H1 (cell line): ENCODE measurements at regions not wholly inside any gene's neighbourhood (a gene's known extent, or its start where the extent isn't known, plus 50 kb on each side); places are given as distances from the start of the nearest gene placed in this dataset.

Experiments
- CTCF ChIA-PET: fragments of 300-600 bp; sonication (Branson Sonifier 250); formaldehyde crosslinking; loops from one replicate; lab custom pipeline; 2021; ENCODE audit not compliant: partially characterized antibody; lab: Charles Lee
- POLR2A ChIA-PET: fragments of 300-600 bp; sonication (Branson Sonifier 250); formaldehyde crosslinking; loops from one replicate; lab custom pipeline; 2021; ENCODE audit warnings: inconsistent platforms; ENCODE audit not compliant: partially characterized antibody; lab: Charles Lee
- DNase-seq, 2 experiments: peaks; one replicate each; pipeline versions ENCODE4 v3.0.0 to v3.0.0-alpha.2; 2010 to 2022; ENCODE audit warnings: low spot score in 2 of 2, low read depth in 1 of 2, mixed read lengths in 1 of 2
- FAIRE-seq: peaks from 2 replicates; lab custom pipeline; 2011; peaks lifted over from hg19 to GRCh38; lab: Jason Lieb, UNC
- H2AFZ ChIP-seq: 2 replicates; pipeline ENCODE4 v1.8.1; 2012; ENCODE audit warnings: low read length, inconsistent platforms
- H2AK5ac ChIP-seq: 2 replicates; pipeline ENCODE4 v1.6.1; 2013; ENCODE audit warnings: low read depth, low read length
- H2BK120ac ChIP-seq: replicated peaks from 2 replicates; pipeline ENCODE3; 2013; ENCODE audit warnings: low read depth, low read length, inconsistent platforms
- H2BK12ac ChIP-seq: 2 replicates; pipeline ENCODE4 v1.6.1; 2013; ENCODE audit warnings: low read depth, low read length
- H2BK15ac ChIP-seq: 2 replicates; pipeline ENCODE4 v1.6.1; 2013; ENCODE audit warnings: low read length
- H2BK20ac ChIP-seq: 2 replicates; pipeline ENCODE4 v1.6.1; 2013; ENCODE audit warnings: low read length
- H2BK5ac ChIP-seq: 2 replicates; pipeline ENCODE4 v1.6.1; 2013; ENCODE audit warnings: low read depth, low read length
- H3K14ac ChIP-seq: 2 replicates; pipeline ENCODE4 v1.6.1; 2013; ENCODE audit warnings: inconsistent platforms; ENCODE audit not compliant: insufficient read length
- H3K18ac ChIP-seq: 2 replicates; pipeline ENCODE4 v1.6.1; 2013; ENCODE audit warnings: low read length; ENCODE audit errors: extremely low read depth
- H3K23ac ChIP-seq: 2 replicates; pipeline ENCODE4 v1.6.1; 2013; ENCODE audit warnings: inconsistent platforms; ENCODE audit not compliant: insufficient read length
- H3K23me2 ChIP-seq: 2 replicates; pipeline ENCODE4 v1.6.1; 2013; ENCODE audit warnings: low read depth, low read length
- H3K27ac ChIP-seq: 2 replicates; pipeline ENCODE4 v1.6.1; 2011; ENCODE audit warnings: low read depth, low read length, inconsistent platforms
- H3K27me3 ChIP-seq, 4 experiments: replicated peaks in 1 of 4; 1 replicate in 1 of 4; 2 replicates in 3 of 4; pipeline versions ENCODE4 v1.6.1 to v1.8.1; 2011 to 2013; ENCODE audit warnings: low read length in 3 of 4, mild to moderate bottlenecking in 3 of 4, inconsistent platforms in 2 of 4, mixed read lengths in 2 of 4, moderate library complexity in 1 of 4; ENCODE audit not compliant: control insufficient read depth in 3 of 4, insufficient read depth in 3 of 4; ENCODE audit errors: extremely low read depth in 1 of 4
- H3K36me3 ChIP-seq, 4 experiments: 2 replicates each; pipeline versions ENCODE4 v1.6.1 to v1.8.1; 2011 to 2013; ENCODE audit warnings: mild to moderate bottlenecking in 4 of 4, low read length in 3 of 4, moderate library complexity in 2 of 4, control low read depth in 1 of 4, inconsistent platforms in 1 of 4; ENCODE audit not compliant: insufficient read depth in 4 of 4, control insufficient read depth in 2 of 4
- H3K4ac ChIP-seq: replicated peaks from 2 replicates; pipeline ENCODE3; 2013; ENCODE audit warnings: low read length, low read depth, mixed read lengths, inconsistent platforms; ENCODE audit not compliant: insufficient read length
- H3K4me1 ChIP-seq, 4 experiments: replicated peaks in 1 of 4; 1 replicate in 1 of 4; 2 replicates in 3 of 4; pipeline versions ENCODE4 v1.6.1 to v1.8.1; 2011 to 2013; ENCODE audit warnings: low read length in 3 of 4, inconsistent platforms in 2 of 4, mixed read lengths in 1 of 4; ENCODE audit not compliant: insufficient read depth in 4 of 4, control insufficient read depth in 3 of 4
- H3K4me2 ChIP-seq, 2 experiments: 2 replicates each; pipeline versions ENCODE4 v1.6.1 to v1.8.1; 2011 to 2013; ENCODE audit warnings: low read depth in 2 of 2, low read length in 2 of 2, control low read depth in 1 of 2, inconsistent platforms in 1 of 2, mild to moderate bottlenecking in 1 of 2; ENCODE audit not compliant: insufficient read depth in 1 of 2
- H3K4me3 ChIP-seq, 4 experiments: fragments of 200-600, 300-600 bp in 1 of 4; sonication (generic), shearing (Covaris generic), sonication (Bioruptor Twin) in 1 of 4; 2 replicates each; pipeline versions ENCODE4 v1.5.1 to v1.8.1; 2011 to 2016; ENCODE audit warnings: low read length in 4 of 4, low read depth in 3 of 4, control low read depth in 2 of 4, inconsistent platforms in 2 of 4, mild to moderate bottlenecking in 2 of 4, mixed read lengths in 1 of 4, moderate library complexity in 1 of 4; ENCODE audit not compliant: insufficient read depth in 2 of 4; ENCODE audit errors: extremely low read depth in 1 of 4
- H3K56ac ChIP-seq: replicated peaks from 2 replicates; pipeline ENCODE3; 2013; ENCODE audit warnings: low read depth, mild to moderate bottlenecking, mixed read lengths, low read length, inconsistent platforms; ENCODE audit not compliant: insufficient read length
- H3K79me1 ChIP-seq: 2 replicates; pipeline ENCODE4 v1.6.1; 2013; ENCODE audit warnings: low read depth, low read length, control low read depth
- H3K79me2 ChIP-seq, 2 experiments: 2 replicates each; pipeline versions ENCODE4 v1.6.1 to v1.8.1; 2012 to 2013; ENCODE audit warnings: low read length in 2 of 2, mild to moderate bottlenecking in 2 of 2, inconsistent platforms in 1 of 2; ENCODE audit not compliant: insufficient read depth in 2 of 2, control insufficient read depth in 1 of 2
- H3K9ac ChIP-seq, 4 experiments: replicated peaks in 1 of 4; 1 replicate in 1 of 4; 2 replicates in 3 of 4; pipeline versions ENCODE4 v1.6.1 to v1.8.1; 2011 to 2013; ENCODE audit warnings: low read depth in 3 of 4, low read length in 3 of 4, control low read depth in 2 of 4, mild to moderate bottlenecking in 2 of 4, moderate library complexity in 2 of 4, inconsistent platforms in 1 of 4; ENCODE audit errors: extremely low read depth in 1 of 4
- H3K9me3 ChIP-seq, 2 experiments: 2 replicates each; pipeline versions ENCODE4 v1.6.1 to v1.8.1; 2012 to 2013; ENCODE audit warnings: mild to moderate bottlenecking in 2 of 2, moderate library complexity in 2 of 2, control low read depth in 1 of 2, inconsistent platforms in 1 of 2, low read depth in 1 of 2, low read length in 1 of 2, mixed read lengths in 1 of 2; ENCODE audit not compliant: insufficient read depth in 2 of 2
- H4K20me1 ChIP-seq, 2 experiments: replicated peaks in 1 of 2; 2 replicates each; pipeline versions ENCODE3 to v1.8.1; 2011 to 2013; ENCODE audit warnings: inconsistent platforms in 2 of 2, low read length in 2 of 2, mild to moderate bottlenecking in 1 of 2; ENCODE audit not compliant: insufficient read depth in 2 of 2, control insufficient read depth in 1 of 2
- H4K5ac ChIP-seq: 2 replicates; pipeline ENCODE4 v1.6.1; 2013; ENCODE audit warnings: low read length, low read depth, mixed read lengths, inconsistent platforms; ENCODE audit not compliant: insufficient read length
- H4K8ac ChIP-seq: 2 replicates; pipeline ENCODE4 v1.8.0; 2013; ENCODE audit warnings: mild to moderate bottlenecking, moderate library complexity, low read length, inconsistent platforms; ENCODE audit not compliant: insufficient read depth; ENCODE audit errors: extremely low read depth
- H4K91ac ChIP-seq: replicated peaks from 2 replicates; pipeline ENCODE3; 2013; ENCODE audit warnings: low read length, mixed read lengths, inconsistent platforms; ENCODE audit not compliant: insufficient read length
- BACH1 ChIP-seq: IDR thresholded peaks from 2 replicates; pipeline ENCODE4 v1.6.1; 2012; ENCODE audit warnings: low read length, improper control_type of control experiment
- BRCA1 ChIP-seq: IDR thresholded peaks from 2 replicates; pipeline ENCODE4 v1.6.1; 2012; ENCODE audit warnings: low read depth, low read length, improper control_type of control experiment
- CEBPB ChIP-seq: IDR thresholded peaks from 2 replicates; pipeline ENCODE4 v1.6.1; 2012; ENCODE audit warnings: low read depth, low read length
- E2F6 ChIP-seq: IDR thresholded peaks from 2 replicates; pipeline ENCODE4 v1.6.1; 2012; ENCODE audit warnings: inconsistent platforms
- KDM4A ChIP-seq: IDR thresholded peaks from one replicate; pipeline ENCODE4 v1.7.1; 2012; ENCODE audit warnings: low read depth, mild to moderate bottlenecking, moderate library complexity, low read length, inconsistent platforms; ENCODE audit not compliant: severe bottlenecking
- NANOG ChIP-seq: IDR thresholded peaks from 2 replicates; pipeline ENCODE4 v1.6.1; 2011; ENCODE audit warnings: low read length, low read depth, mild to moderate bottlenecking, inconsistent platforms; ENCODE audit not compliant: insufficient read depth, poor library complexity, severe bottlenecking
- NRF1 ChIP-seq: IDR thresholded peaks from 2 replicates; pipeline ENCODE4 v1.6.1; 2011; ENCODE audit warnings: mild to moderate bottlenecking, low read depth, low read length, improper control_type of control experiment
- POU5F1 ChIP-seq: IDR thresholded peaks from 2 replicates; pipeline ENCODE4 v1.6.1; 2011; ENCODE audit warnings: low read depth, mild to moderate bottlenecking, low read length, moderate library complexity
- SIRT6 ChIP-seq: IDR thresholded peaks from one replicate; pipeline ENCODE4 v1.7.1; 2012; ENCODE audit warnings: low read length, inconsistent platforms
- SIX5 ChIP-seq: IDR thresholded peaks from 2 replicates; pipeline ENCODE4 v1.6.1; 2011; ENCODE audit warnings: mild to moderate bottlenecking, low read depth, low read length
- SRF ChIP-seq: IDR thresholded peaks from 2 replicates; pipeline ENCODE4 v1.6.1; 2011; ENCODE audit warnings: mild to moderate bottlenecking, low read depth, low read length, moderate library complexity
- TAF7 ChIP-seq: optimal IDR thresholded peaks from 2 replicates; pipeline ENCODE3; 2011; ENCODE audit warnings: low read depth, mild to moderate bottlenecking, inconsistent platforms, low read length, moderate library complexity, borderline replicate concordance
- WGBS, 2 experiments: shearing (Covaris generic) in 1 of 2; methylation state at CpG; one replicate each; pipeline versions ENCODE4 v1.1.6 to v1.1.7; 2013 to 2015; ENCODE audit warnings: low lambda C conversion rate in 2 of 2, mixed read lengths in 2 of 2, inconsistent platforms in 1 of 2, low coverage in 1 of 2, missing lambda C conversion rate in 1 of 2; ENCODE audit not compliant: insufficient replicate concordance in 2 of 2, insufficient coverage in 1 of 2, insufficient read length in 1 of 2; ENCODE audit errors: extremely low coverage in 1 of 2, missing lambda C conversion rate in 1 of 2; 5-methylcytosine and 5-hydroxymethylcytosine counted together

- Histone ChIP-seq H3K4ac (no peak overlapping the region), H3K27ac (no peak overlapping the region), H4K91ac (no peak overlapping the region), H4K8ac (no peak overlapping the region), H3K4me3 (no peak overlapping the region), H2BK12ac (no peak overlapping the region), H2AFZ (no peak overlapping the region), H3K14ac (no peak overlapping the region), H3K9ac (no peak overlapping the region), H2BK20ac (no peak overlapping the region), H3K79me1 (no peaks in the 10 kb centered on the region), H3K36me3 (no peaks in the 10 kb centered on the region), H2BK15ac (no peak overlapping the region), H3K4me1 (no peaks in the 10 kb centered on the region), H2BK120ac (no peak overlapping the region), H3K4me2 (no peak overlapping the region), H3K27me3 (no peaks in the 10 kb centered on the region), H2BK5ac (no peak overlapping the region), H2AK5ac (no peak overlapping the region), H3K23ac (no peak overlapping the region), H4K5ac (no peak overlapping the region), H4K20me1 (no peaks in the 10 kb centered on the region), H3K23me2 (no peaks in the 10 kb centered on the region), H3K56ac (no peak overlapping the region), H3K9me3 (peaks cover 3 to 10% of the 10 kb centered on the region in 2 experiments; a peak in 3 of 4 replicates), H3K18ac (no peak overlapping the region), H3K79me2 (no peaks in the 10 kb centered on the region)
- ChIA-PET CTCF (no interaction called here), POLR2A (no interaction called here)
- TF ChIP-seq SIX5 (no peak), E2F6 (no peak), NRF1 (no peak), CEBPB (no peak), POU5F1 (no peak), NANOG (no peak), TAF7 (no peak), BACH1 (no peak), BRCA1 (no peak), SRF (no peak), SIRT6 (no peak), KDM4A (no peak)
- WGBS, 2 experiments, result 99% methylated on average over 7 of the region's 7 CpGs; no CpG with 5 or more reads in 1 of the 2 experiments
- FAIRE-seq (no peak), DNase-seq (no peak)
Measured at GRCh38 chr13:89650226-89650625, 1697.3 kb upstream of the MIR17HG start.
